Stomach smooth muscle (tissue), 2 donors: ENCODE measurements at regions not wholly inside any gene's neighbourhood (a gene's known extent, or its start where the extent isn't known, plus 50 kb on each side); places are given as distances from the start of the nearest gene placed in this dataset.

Source experiments
- H3K27ac ChIP-seq: one replicate; pipeline ENCODE4 v1.7.0; 2013; ENCODE audit warnings: mild to moderate bottlenecking, low read length, inconsistent platforms
- H3K27me3 ChIP-seq, 2 donors: one replicate each; pipeline ENCODE4 v1.7.0; 2013; ENCODE audit warnings: low read length in 2 of 2; ENCODE audit not compliant: insufficient read depth in 2 of 2, control insufficient read depth in 1 of 2
- H3K36me3 ChIP-seq, 2 donors: one replicate each; pipeline ENCODE4 v1.7.0; 2013; ENCODE audit warnings: low read length in 2 of 2; ENCODE audit not compliant: control insufficient read depth in 2 of 2, insufficient read depth in 2 of 2
- H3K4me1 ChIP-seq: one replicate; pipeline ENCODE4 v1.7.0; 2013; ENCODE audit warnings: low read length; ENCODE audit not compliant: control insufficient read depth, insufficient read depth
- H3K4me3 ChIP-seq, 2 donors: one replicate each; pipeline ENCODE4 v1.7.0; 2013; ENCODE audit warnings: low read length in 2 of 2
- H3K9ac ChIP-seq, 2 donors: one replicate each; pipeline ENCODE4 v1.7.0; 2013; ENCODE audit warnings: low read length in 2 of 2, mild to moderate bottlenecking in 1 of 2
- H3K9me3 ChIP-seq, 2 donors: one replicate each; pipeline ENCODE4 v1.7.0; 2013; ENCODE audit warnings: low read length in 2 of 2; ENCODE audit not compliant: control insufficient read depth in 2 of 2
- donor health status: healthy.
- donor health status: Pancreatic carcinoma.

GRCh38 chr1:34292472-34292871 lies 115.8 kb downstream of the C1orf94 start:
- Histone ChIP-seq H3K4me1 (no peaks in the 10 kb centered on the region), H3K36me3 (no peaks in the 10 kb centered on the region), H3K27me3 (peaks cover 0 to 2% of the 10 kb centered on the region in 2 donors), H3K9me3 (peaks cover 0 to 5% of the 10 kb centered on the region in 2 donors), H3K27ac (no peak overlapping the region), H3K9ac (no peak overlapping the region), H3K4me3 (no peak overlapping the region)

DNA sequence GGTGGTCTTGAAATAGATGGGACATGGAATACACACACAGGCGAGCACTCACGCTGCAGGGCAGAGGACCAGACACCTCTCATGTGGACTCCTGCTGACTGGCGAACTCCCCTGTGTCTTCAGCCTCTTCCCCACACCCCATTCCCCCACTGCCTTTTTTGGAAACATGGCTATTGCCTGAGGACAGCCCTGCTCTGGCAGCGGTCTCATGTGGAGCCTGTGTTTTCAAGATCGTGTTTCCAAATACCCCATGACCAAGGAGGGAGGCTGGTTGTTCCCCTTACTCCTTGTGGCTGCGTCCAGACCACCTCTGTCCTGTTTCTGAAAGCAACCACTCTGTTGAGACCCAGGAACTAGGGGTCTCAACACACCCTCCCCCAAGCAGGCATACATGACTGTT lies 119.4 kb downstream of the C1orf94 start:
- H3K9ac ChIP-seq: no peak overlapping the region
- no peaks in the 10 kb centered on the region for H3K4me1 ChIP-seq
- H3K9me3 ChIP-seq: peaks cover 0 to 5% of the 10 kb centered on the region in 2 donors
- H3K36me3 ChIP-seq: no peaks in the 10 kb centered on the region
- peaks cover 0 to 2% of the 10 kb centered on the region in 2 donors for H3K27me3 ChIP-seq
- no peak overlapping the region for H3K4me3 ChIP-seq
- H3K27ac ChIP-seq: no peak overlapping the region

DNA sequence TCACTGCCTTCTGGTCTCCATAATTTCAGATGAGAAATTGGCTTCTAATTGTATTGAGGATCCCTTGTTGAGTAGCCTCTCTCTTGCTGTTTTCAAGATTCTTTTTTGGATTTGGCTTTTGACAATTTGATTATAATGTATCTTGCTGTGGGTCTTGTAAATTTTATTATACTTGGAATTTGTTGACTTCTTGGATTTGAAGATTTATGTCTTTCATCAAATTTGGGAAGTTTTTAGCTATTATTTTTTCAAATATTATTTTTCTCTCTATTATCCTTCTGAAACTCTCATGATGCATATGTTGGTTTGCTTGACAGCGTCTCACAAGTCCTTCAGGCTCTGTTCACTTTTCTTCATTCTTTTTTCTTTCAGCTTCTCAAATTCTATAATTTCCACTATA lies 126.1 kb downstream of the C1orf94 start:
- Histone ChIP-seq H3K4me3 (no peak overlapping the region), H3K36me3 (no peaks in the 10 kb centered on the region), H3K27ac (no peak overlapping the region), H3K27me3 (no peaks in the 10 kb centered on the region), H3K9me3 (peaks cover 0 to 3% of the 10 kb centered on the region in 2 donors), H3K4me1 (no peaks in the 10 kb centered on the region), H3K9ac (no peak overlapping the region)

DNA sequence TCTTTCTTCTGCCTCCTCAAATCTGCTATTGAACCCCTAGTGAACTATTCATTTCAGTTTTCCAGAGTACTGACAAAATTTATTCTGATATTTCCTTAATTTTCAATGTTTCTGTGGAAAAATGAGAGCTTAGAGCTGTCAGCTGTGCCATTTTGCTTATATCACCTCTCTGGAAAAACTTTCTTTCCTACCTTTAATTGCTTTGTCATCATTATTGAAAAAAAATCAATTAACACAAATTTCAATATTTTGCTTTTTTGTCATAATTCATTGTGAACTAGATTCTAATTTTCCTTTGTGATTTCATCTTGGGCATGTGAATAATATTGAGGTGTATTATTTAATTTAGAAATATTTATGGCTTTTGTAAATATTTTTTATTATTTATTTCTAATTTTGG lies 126.5 kb downstream of the C1orf94 start:
- Histone ChIP-seq H3K27me3 (no peaks in the 10 kb centered on the region), H3K36me3 (no peaks in the 10 kb centered on the region), H3K4me1 (no peaks in the 10 kb centered on the region), H3K9ac (no peak overlapping the region), H3K9me3 (peaks cover 0 to 3% of the 10 kb centered on the region in 2 donors), H3K27ac (no peak overlapping the region), H3K4me3 (no peak overlapping the region)

GRCh38 chr1:34306568-34306967 lies 129.9 kb downstream of the C1orf94 start:
- no peak overlapping the region for H3K4me3 ChIP-seq
- H3K36me3 ChIP-seq: no peaks in the 10 kb centered on the region
- H3K4me1 ChIP-seq: no peaks in the 10 kb centered on the region

DNA sequence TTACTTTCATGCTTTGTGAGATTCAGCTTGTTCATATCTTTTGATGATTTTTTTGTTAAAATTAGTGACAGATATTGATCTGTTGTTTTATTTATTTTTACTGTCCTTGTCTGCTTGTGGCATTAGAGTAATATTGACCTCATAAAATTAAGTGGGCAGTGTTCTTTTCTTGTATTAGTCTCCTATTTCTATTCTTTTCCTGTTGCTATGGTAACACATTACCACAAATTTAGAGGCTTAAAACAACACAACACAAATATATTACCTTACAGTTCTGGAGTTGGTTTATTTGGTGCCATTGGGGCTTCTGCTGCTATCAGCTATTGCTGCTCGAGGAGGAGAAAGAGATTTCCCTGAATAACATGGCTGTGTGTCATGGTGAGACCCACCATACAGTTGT lies 135.7 kb downstream of the C1orf94 start:
- no peak overlapping the region for H3K9ac ChIP-seq
- H3K27me3 ChIP-seq: no peaks in the 10 kb centered on the region
- no peaks in the 10 kb centered on the region for H3K36me3 ChIP-seq
- peaks cover 2 to 5% of the 10 kb centered on the region in 2 donors for H3K9me3 ChIP-seq
- H3K4me1 ChIP-seq: no peaks in the 10 kb centered on the region
- H3K4me3 ChIP-seq: no peak overlapping the region
- no peak overlapping the region for H3K27ac ChIP-seq

More at GRCh38 chr1:34306568-34306967, 129.9 kb downstream of the C1orf94 start:
- no peak overlapping the region for H3K9ac ChIP-seq
- no peaks in the 10 kb centered on the region for H3K27me3 ChIP-seq
- peaks cover 0 to 3% of the 10 kb centered on the region in 2 donors for H3K9me3 ChIP-seq
- no peak overlapping the region for H3K27ac ChIP-seq

DNA sequence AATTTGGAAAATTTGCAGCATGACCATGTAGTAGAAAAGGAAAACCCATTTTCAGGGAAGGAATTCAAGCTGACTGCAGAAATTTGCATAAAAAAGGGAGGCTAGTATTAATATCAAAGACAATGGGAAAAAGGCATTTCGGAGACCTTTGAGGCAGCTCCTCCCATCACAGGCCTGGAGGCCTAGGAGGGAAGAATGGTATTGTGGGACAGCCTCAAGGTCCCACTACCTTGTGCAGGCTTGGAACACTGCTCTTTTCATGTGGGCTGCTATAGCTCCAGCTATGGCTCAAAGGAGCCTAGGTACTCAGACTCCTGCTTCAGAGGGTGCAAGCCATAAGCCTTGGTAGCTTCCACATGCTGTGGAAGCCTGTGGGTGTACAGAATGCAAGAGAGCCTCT lies 139.3 kb downstream of the C1orf94 start:
- H3K4me3 ChIP-seq: no peak overlapping the region

DNA sequence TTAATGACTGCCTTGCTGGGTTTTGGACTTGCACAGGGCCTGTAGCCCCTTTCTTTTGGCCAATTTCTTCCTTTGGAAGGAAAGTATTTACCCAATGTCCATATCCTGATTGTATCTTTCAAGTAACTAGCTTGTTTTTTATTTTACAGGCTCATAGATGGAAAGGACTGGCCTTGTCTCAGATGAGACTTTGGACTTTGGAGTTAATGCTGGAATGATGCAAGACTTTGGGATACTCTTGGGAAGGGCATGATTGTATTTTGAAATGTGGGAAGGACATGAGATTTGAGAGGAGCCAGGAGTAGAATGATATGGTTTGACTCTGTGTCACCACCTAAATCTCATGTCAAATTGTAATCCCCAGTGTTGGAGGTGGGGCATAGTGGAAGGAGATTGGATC lies 140.1 kb downstream of the C1orf94 start:
- H3K27ac ChIP-seq: no peak overlapping the region
- H3K4me3 ChIP-seq: no peak overlapping the region
- no peak overlapping the region for H3K9ac ChIP-seq
- no peaks in the 10 kb centered on the region for H3K4me1 ChIP-seq
- peaks cover under 1 to 5% of the 10 kb centered on the region in 2 donors for H3K9me3 ChIP-seq
- H3K36me3 ChIP-seq: no peaks in the 10 kb centered on the region
- H3K27me3 ChIP-seq: no peaks in the 10 kb centered on the region

More for the DNA sequence above, 139.3 kb downstream of the C1orf94 start:
- H3K9me3 ChIP-seq: peaks cover 2 to 5% of the 10 kb centered on the region in 2 donors
- H3K27ac ChIP-seq: no peak overlapping the region
- H3K4me1 ChIP-seq: no peaks in the 10 kb centered on the region
- H3K27me3 ChIP-seq: no peaks in the 10 kb centered on the region
- H3K9ac ChIP-seq: no peak overlapping the region
- H3K36me3 ChIP-seq: no peaks in the 10 kb centered on the region

- H3K36me3 ChIP-seq: no peaks in the 10 kb centered on the region
- H3K9ac ChIP-seq: no peak overlapping the region
- H3K4me3 ChIP-seq: no peak overlapping the region
- peaks cover 0 to 5% of the 10 kb centered on the region in 2 donors for H3K9me3 ChIP-seq
- no peaks in the 10 kb centered on the region for H3K4me1 ChIP-seq
- no peaks in the 10 kb centered on the region for H3K27me3 ChIP-seq
- no peak overlapping the region for H3K27ac ChIP-seq
Measured at GRCh38 chr1:34319218-34319617, 142.5 kb downstream of the C1orf94 start.

DNA sequence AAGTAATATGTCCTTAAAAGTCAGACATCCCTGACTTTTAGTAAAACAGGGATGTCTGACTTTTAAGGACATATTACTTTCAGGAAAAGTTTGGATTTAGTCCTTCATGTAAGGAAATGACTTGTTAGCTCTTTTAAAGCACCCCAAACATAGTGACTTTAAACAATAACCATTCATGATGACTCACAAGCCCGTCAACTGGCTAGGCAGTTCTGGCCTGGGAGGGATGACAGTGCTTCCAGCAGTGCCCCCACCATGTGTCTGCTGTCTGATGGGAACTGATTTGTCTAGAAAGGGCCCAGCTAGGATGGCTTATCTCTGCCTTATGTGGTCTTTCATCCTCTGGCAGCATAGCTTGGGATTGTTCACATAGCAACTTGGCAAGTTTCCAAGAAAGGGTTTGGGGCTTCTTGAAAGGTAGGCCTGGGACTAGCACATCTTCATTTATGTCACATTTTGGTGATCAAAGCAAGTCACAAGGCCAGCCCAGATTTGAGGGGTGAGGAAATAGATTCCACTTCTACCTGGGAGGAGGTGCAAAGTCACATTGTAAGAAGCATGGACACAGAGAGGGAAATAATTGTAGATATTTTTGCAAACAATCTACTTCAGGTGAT lies 143.5 kb downstream of the C1orf94 start:
- H3K9me3 ChIP-seq: peaks cover 0 to 5% of the 10 kb centered on the region in 2 donors

DNA sequence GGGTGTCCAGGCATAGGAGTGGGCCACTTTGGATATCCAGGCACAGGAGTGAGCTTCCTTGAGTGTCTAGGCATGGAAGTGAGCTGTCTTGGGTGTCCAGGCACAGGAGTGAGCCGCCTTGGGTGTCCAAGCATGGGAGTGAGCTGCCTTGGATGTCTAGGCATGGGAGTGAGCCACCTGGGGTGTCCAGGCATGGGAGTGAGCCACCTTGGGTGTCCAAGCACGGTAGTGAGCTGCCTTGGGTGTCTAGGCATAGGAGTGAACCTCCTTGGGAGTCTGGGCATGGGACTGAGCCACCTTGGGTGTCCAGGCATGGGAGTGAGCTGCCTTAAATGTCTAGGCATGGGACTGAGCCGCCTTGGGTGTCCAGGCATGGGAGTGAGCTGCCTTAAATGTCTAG lies 146.3 kb downstream of the C1orf94 start:
- no peaks in the 10 kb centered on the region for H3K9me3 ChIP-seq
- no peak overlapping the region for H3K9ac ChIP-seq
- peaks cover 4 to 5% of the 10 kb centered on the region in 2 donors for H3K27me3 ChIP-seq
- no peak overlapping the region for H3K4me3 ChIP-seq
- H3K27ac ChIP-seq: no peak overlapping the region
- H3K36me3 ChIP-seq: no peaks in the 10 kb centered on the region
- H3K4me1 ChIP-seq: no peaks in the 10 kb centered on the region

More for the DNA sequence above, 143.5 kb downstream of the C1orf94 start:
- H3K36me3 ChIP-seq: no peaks in the 10 kb centered on the region
- H3K4me3 ChIP-seq: no peak overlapping the region
- peaks cover 0 to 2% of the 10 kb centered on the region in 2 donors for H3K27me3 ChIP-seq
- H3K4me1 ChIP-seq: no peaks in the 10 kb centered on the region
- H3K27ac ChIP-seq: no peak overlapping the region
- no peak overlapping the region for H3K9ac ChIP-seq
